ENCODE measurements at regions not wholly inside any gene's neighbourhood (a gene's known extent, or its start where the extent isn't known, plus 50 kb on each side); places are given as distances from the start of the nearest gene placed in this dataset.
A peak's percentile ranks its signal among the peaks of the same experiment; 100 is the strongest.
"Not testable (repeated sequence)": the region's sequence is repeated elsewhere in the genome, so short reads cannot be mapped to it uniquely, and the experiment has no call there.

DNA sequence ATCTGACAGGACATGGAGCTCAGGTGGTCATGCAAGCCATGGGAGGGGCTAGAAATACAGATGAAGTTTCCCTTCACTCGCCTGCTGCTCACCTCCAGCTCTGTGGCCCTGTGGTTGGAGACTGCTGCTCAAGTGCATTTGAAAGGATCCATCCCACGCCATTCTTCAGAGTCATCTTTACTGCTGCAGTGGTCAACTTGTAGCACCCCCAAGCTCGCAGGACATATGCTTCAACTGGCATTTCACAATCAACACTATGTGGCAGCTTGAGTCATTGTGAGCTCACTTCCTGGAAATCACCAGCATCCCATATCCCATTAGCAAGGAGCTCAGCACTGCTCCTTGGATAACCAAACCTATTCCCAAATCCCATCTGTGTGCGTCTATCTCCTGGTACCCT is 116.2 kb upstream of the TP53BP2 start:
- H3K27me3 ChIP-seq (ENCODE audit: control insufficient read depth, insufficient read depth, low read length); H3K79me2 ChIP-seq (ENCODE audit: control insufficient read depth, insufficient read depth, low read length); H2AFZ ChIP-seq (ENCODE audit: low read length); H4K20me1 ChIP-seq (ENCODE audit: control insufficient read depth, extremely low read depth, insufficient read depth, low read length); H3K36me3 ChIP-seq (ENCODE audit: control insufficient read depth, insufficient read depth, low read length); H3K27ac ChIP-seq (ENCODE audit: insufficient read depth, low read length); H3K4me3 ChIP-seq (replicated peaks in 1 of 4; ENCODE audit: control extremely low read depth in 1 of 4, insufficient read depth in 1 of 4, low read depth in 3 of 4, low read length in 4 of 4); H3K4me1 ChIP-seq (ENCODE audit: control insufficient read depth, extremely low read depth, insufficient read depth, low read length); H3K4me2 ChIP-seq (ENCODE audit: extremely low read depth, insufficient read depth, low read length); H3K9me3 ChIP-seq (ENCODE audit: control insufficient read depth, insufficient read depth, low read depth, low read length); H3K9ac ChIP-seq (ENCODE audit: insufficient read depth, low read length): not testable (repeated sequence)
- DNase-seq (ENCODE audit: low read depth in 2 of 2) = peak; percentile 57 to 75

DNA sequence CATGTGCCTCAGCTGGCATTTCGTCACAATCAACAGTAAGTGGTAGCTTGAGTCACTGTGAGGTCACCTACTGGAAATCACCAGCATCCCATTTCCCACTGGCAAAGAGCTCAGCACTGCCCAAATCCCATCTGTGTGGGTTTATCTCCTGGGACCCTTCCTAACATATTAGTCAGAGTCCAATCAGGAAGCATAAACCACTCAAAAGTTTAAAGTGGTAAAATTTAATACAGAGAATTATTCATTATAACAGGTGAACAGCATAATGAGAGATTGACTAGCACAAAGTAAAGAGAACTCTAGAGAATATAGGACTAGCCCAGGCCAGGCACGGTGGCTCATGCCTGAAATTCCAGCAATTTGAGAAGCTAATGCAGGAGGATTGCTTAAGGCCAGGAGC is 107.1 kb upstream of the TP53BP2 start:
- H4K20me1 ChIP-seq (ENCODE audit: control insufficient read depth, extremely low read depth, insufficient read depth, low read length); H3K4me1 ChIP-seq (ENCODE audit: control insufficient read depth, extremely low read depth, insufficient read depth, low read length); H2AFZ ChIP-seq (ENCODE audit: low read length); H3K4me3 ChIP-seq (replicated peaks in 1 of 4; ENCODE audit: control extremely low read depth in 1 of 4, insufficient read depth in 1 of 4, low read depth in 3 of 4, low read length in 4 of 4); H3K36me3 ChIP-seq (ENCODE audit: control insufficient read depth, insufficient read depth, low read length); H3K79me2 ChIP-seq (ENCODE audit: control insufficient read depth, insufficient read depth, low read length); H3K27me3 ChIP-seq (ENCODE audit: control insufficient read depth, insufficient read depth, low read length); H3K4me2 ChIP-seq (ENCODE audit: extremely low read depth, insufficient read depth, low read length); H3K9ac ChIP-seq (ENCODE audit: insufficient read depth, low read length); H3K9me3 ChIP-seq (ENCODE audit: control insufficient read depth, insufficient read depth, low read depth, low read length); H3K27ac ChIP-seq (ENCODE audit: insufficient read depth, low read length): not testable (repeated sequence)
- peak; percentile 0 to 17 for DNase-seq (ENCODE audit: low read depth in 2 of 2)

- DNase-seq (ENCODE audit: low read depth in 2 of 2); H3K4me1 ChIP-seq (ENCODE audit: control insufficient read depth, extremely low read depth, insufficient read depth, low read length): not testable (repeated sequence)
These were observed 105.8 kb upstream of the TP53BP2 start for GRCh38 chr1:223951551-223951950.

GRCh38 chr1:223949944-223950343 is 104.2 kb upstream of the TP53BP2 start:
- H3K36me3 ChIP-seq (ENCODE audit: control insufficient read depth, insufficient read depth, low read length); H4K20me1 ChIP-seq (ENCODE audit: control insufficient read depth, extremely low read depth, insufficient read depth, low read length); H3K9me3 ChIP-seq (ENCODE audit: control insufficient read depth, insufficient read depth, low read depth, low read length); H3K4me2 ChIP-seq (ENCODE audit: extremely low read depth, insufficient read depth, low read length); DNase-seq (ENCODE audit: low read depth in 2 of 2); H3K27ac ChIP-seq (ENCODE audit: insufficient read depth, low read length); H3K9ac ChIP-seq (ENCODE audit: insufficient read depth, low read length); H2AFZ ChIP-seq (ENCODE audit: low read length); H3K27me3 ChIP-seq (ENCODE audit: control insufficient read depth, insufficient read depth, low read length); H3K79me2 ChIP-seq (ENCODE audit: control insufficient read depth, insufficient read depth, low read length); H3K4me3 ChIP-seq (replicated peaks in 1 of 4; ENCODE audit: control extremely low read depth in 1 of 4, insufficient read depth in 1 of 4, low read depth in 3 of 4, low read length in 4 of 4); H3K4me1 ChIP-seq (ENCODE audit: control insufficient read depth, extremely low read depth, insufficient read depth, low read length): not testable (repeated sequence)

More at GRCh38 chr1:223951551-223951950, 105.8 kb upstream of the TP53BP2 start:
- H3K9ac ChIP-seq (ENCODE audit: insufficient read depth, low read length); H3K4me3 ChIP-seq (replicated peaks in 1 of 4; ENCODE audit: control extremely low read depth in 1 of 4, insufficient read depth in 1 of 4, low read depth in 3 of 4, low read length in 4 of 4); H3K79me2 ChIP-seq (ENCODE audit: control insufficient read depth, insufficient read depth, low read length); H3K4me2 ChIP-seq (ENCODE audit: extremely low read depth, insufficient read depth, low read length); H2AFZ ChIP-seq (ENCODE audit: low read length); H3K27ac ChIP-seq (ENCODE audit: insufficient read depth, low read length); H3K36me3 ChIP-seq (ENCODE audit: control insufficient read depth, insufficient read depth, low read length); H3K27me3 ChIP-seq (ENCODE audit: control insufficient read depth, insufficient read depth, low read length); H4K20me1 ChIP-seq (ENCODE audit: control insufficient read depth, extremely low read depth, insufficient read depth, low read length); H3K9me3 ChIP-seq (ENCODE audit: control insufficient read depth, insufficient read depth, low read depth, low read length): not testable (repeated sequence)

- H3K9ac ChIP-seq (ENCODE audit: insufficient read depth, low read length); H3K9me3 ChIP-seq (ENCODE audit: control insufficient read depth, insufficient read depth, low read depth, low read length); H4K20me1 ChIP-seq (ENCODE audit: control insufficient read depth, extremely low read depth, insufficient read depth, low read length); H3K4me1 ChIP-seq (ENCODE audit: control insufficient read depth, extremely low read depth, insufficient read depth, low read length); DNase-seq (ENCODE audit: low read depth in 2 of 2); H3K4me2 ChIP-seq (ENCODE audit: extremely low read depth, insufficient read depth, low read length); H2AFZ ChIP-seq (ENCODE audit: low read length); H3K27me3 ChIP-seq (ENCODE audit: control insufficient read depth, insufficient read depth, low read length); H3K4me3 ChIP-seq (replicated peaks in 1 of 4; ENCODE audit: control extremely low read depth in 1 of 4, insufficient read depth in 1 of 4, low read depth in 3 of 4, low read length in 4 of 4); H3K36me3 ChIP-seq (ENCODE audit: control insufficient read depth, insufficient read depth, low read length); H3K27ac ChIP-seq (ENCODE audit: insufficient read depth, low read length); H3K79me2 ChIP-seq (ENCODE audit: control insufficient read depth, insufficient read depth, low read length): not testable (repeated sequence)
These were observed 102.3 kb upstream of the TP53BP2 start for GRCh38 chr1:223948041-223948440.

DNA sequence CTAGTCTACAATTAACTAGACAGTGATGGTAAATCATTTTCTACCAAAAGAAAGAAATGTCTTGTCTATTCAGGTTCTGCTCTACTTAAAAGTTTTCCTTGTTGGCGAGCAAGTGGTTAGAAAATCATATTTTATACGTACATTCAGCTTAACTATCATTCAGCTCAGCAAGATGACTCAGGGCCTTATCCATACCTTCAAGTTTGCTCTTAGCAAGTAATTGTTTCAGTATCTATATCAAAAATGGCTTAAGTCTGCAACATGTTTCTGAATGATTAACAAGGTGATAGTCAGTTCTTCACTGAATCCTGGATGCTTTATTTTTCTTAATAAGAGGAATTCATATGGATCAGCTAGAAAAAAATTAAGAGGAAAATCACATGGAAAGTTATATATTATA is 90.8 kb upstream of the TP53BP2 start:
- not testable (repeated sequence) for DNase-seq (ENCODE audit: low read depth in 2 of 2); H3K4me1 ChIP-seq (ENCODE audit: control insufficient read depth, extremely low read depth, insufficient read depth, low read length); H3K9me3 ChIP-seq (ENCODE audit: control insufficient read depth, insufficient read depth, low read depth, low read length); H3K36me3 ChIP-seq (ENCODE audit: control insufficient read depth, insufficient read depth, low read length); H3K4me2 ChIP-seq (ENCODE audit: extremely low read depth, insufficient read depth, low read length); H3K79me2 ChIP-seq (ENCODE audit: control insufficient read depth, insufficient read depth, low read length); H3K27ac ChIP-seq (ENCODE audit: insufficient read depth, low read length); H3K4me3 ChIP-seq (replicated peaks in 1 of 4; ENCODE audit: control extremely low read depth in 1 of 4, insufficient read depth in 1 of 4, low read depth in 3 of 4, low read length in 4 of 4); H3K27me3 ChIP-seq (ENCODE audit: control insufficient read depth, insufficient read depth, low read length); H2AFZ ChIP-seq (ENCODE audit: low read length); H3K9ac ChIP-seq (ENCODE audit: insufficient read depth, low read length); H4K20me1 ChIP-seq (ENCODE audit: control insufficient read depth, extremely low read depth, insufficient read depth, low read length)

DNA sequence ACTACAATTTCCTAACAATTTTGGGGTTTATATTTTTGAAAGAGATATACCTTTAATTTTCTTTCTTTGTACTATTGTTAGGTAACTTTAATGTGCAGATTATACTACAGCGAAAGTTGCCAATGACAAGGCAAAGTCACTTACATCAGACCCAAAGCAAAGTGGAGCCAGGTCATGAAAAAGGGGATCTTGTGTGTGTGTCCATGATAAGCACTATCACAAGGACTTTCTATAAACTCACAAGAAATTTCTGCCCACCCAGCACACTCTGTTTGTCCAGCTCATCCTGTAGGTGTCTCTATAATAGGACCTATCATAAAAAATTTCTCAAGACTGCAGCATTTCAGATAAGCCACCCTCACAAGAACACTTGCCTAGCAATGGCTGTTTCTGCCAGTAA is 85.7 kb upstream of the TP53BP2 start:
- H3K4me3 ChIP-seq (replicated peaks in 1 of 4; ENCODE audit: control extremely low read depth in 1 of 4, insufficient read depth in 1 of 4, low read depth in 3 of 4, low read length in 4 of 4); H3K4me1 ChIP-seq (ENCODE audit: control insufficient read depth, extremely low read depth, insufficient read depth, low read length); H3K9ac ChIP-seq (ENCODE audit: insufficient read depth, low read length); H3K27me3 ChIP-seq (ENCODE audit: control insufficient read depth, insufficient read depth, low read length); H4K20me1 ChIP-seq (ENCODE audit: control insufficient read depth, extremely low read depth, insufficient read depth, low read length); H2AFZ ChIP-seq (ENCODE audit: low read length); H3K79me2 ChIP-seq (ENCODE audit: control insufficient read depth, insufficient read depth, low read length); H3K27ac ChIP-seq (ENCODE audit: insufficient read depth, low read length); DNase-seq (ENCODE audit: low read depth in 2 of 2); H3K36me3 ChIP-seq (ENCODE audit: control insufficient read depth, insufficient read depth, low read length); H3K9me3 ChIP-seq (ENCODE audit: control insufficient read depth, insufficient read depth, low read depth, low read length); H3K4me2 ChIP-seq (ENCODE audit: extremely low read depth, insufficient read depth, low read length): not testable (repeated sequence)

All from fibroblast of lung (primary cell).